ENCODE measurements at regions not wholly inside any gene's neighbourhood (a gene's known extent, or its start where the extent isn't known, plus 50 kb on each side); places are given as distances from the start of the nearest gene placed in this dataset.

GRCh38 chr3:117278424-117279190 lies 569.0 kb downstream of the TUSC7 start:
- TF ChIP-seq, protein P1, sequence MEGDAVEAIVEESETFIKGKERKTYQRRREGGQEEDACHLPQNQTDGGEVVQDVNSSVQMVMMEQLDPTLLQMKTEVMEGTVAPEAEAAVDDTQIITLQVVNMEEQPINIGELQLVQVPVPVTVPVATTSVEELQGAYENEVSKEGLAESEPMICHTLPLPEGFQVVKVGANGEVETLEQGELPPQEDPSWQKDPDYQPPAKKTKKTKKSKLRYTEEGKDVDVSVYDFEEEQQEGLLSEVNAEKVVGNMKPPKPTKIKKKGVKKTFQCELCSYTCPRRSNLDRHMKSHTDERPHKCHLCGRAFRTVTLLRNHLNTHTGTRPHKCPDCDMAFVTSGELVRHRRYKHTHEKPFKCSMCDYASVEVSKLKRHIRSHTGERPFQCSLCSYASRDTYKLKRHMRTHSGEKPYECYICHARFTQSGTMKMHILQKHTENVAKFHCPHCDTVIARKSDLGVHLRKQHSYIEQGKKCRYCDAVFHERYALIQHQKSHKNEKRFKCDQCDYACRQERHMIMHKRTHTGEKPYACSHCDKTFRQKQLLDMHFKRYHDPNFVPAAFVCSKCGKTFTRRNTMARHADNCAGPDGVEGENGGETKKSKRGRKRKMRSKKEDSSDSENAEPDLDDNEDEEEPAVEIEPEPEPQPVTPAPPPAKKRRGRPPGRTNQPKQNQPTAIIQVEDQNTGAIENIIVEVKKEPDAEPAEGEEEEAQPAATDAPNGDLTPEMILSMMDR (IDR thresholded peaks at IDR 0.05; ENCODE audit: insufficient read depth, low read depth, low read length), result no peak
- no peak overlapping the region for H3K4me3 ChIP-seq (ENCODE audit: low read depth, low read length)
- DNase-seq (ENCODE audit: low read depth), result no peak

GRCh38 chr3:117281371-117281770 lies 571.8 kb downstream of the TUSC7 start:
- TF ChIP-seq, protein P1 (IDR thresholded peaks at IDR 0.05; ENCODE audit: insufficient read depth, low read depth, low read length), result no peak
- no peak for DNase-seq (ENCODE audit: low read depth)
- no peak overlapping the region for H3K4me3 ChIP-seq (ENCODE audit: low read depth, low read length)

DNA sequence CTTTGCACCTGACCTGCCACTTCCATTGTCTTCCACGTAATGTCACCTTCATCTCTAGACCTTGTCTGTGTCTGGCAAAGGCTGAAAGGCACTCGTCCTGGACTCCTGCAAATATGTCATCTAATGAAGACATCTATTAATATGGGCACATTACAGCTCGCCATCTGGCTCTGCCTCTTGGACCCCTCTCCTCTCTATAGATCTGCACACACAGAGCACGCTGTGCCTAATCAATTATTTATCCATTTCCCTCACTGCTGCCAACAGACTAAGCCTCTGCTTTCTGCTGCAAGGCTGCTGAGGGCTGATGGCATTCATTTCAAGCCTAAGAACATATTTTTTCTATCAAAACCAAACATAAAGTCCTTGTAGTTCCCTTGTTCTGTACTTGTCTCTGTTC lies 573.0 kb downstream of the TUSC7 start:
- TF ChIP-seq, protein P1 (IDR thresholded peaks at IDR 0.05; ENCODE audit: insufficient read depth, low read depth, low read length), result no peak
- DNase-seq (ENCODE audit: low read depth), result no peak

GRCh38 chr3:117285737-117286136 lies 576.2 kb downstream of the TUSC7 start:
- no peak for DNase-seq (ENCODE audit: low read depth)
- no peak overlapping the region for H3K4me3 ChIP-seq (ENCODE audit: low read depth, low read length)
- TF ChIP-seq, protein P1 (IDR thresholded peaks at IDR 0.05; ENCODE audit: insufficient read depth, low read depth, low read length), result no peak

More for the DNA sequence above, 573.0 kb downstream of the TUSC7 start:
- H3K4me3 ChIP-seq (ENCODE audit: low read depth, low read length), result no peak overlapping the region

GRCh38 chr3:117286488-117286887 lies 576.9 kb downstream of the TUSC7 start:
- DNase-seq (ENCODE audit: low read depth), result no peak
- TF ChIP-seq, protein P1 (IDR thresholded peaks at IDR 0.05; ENCODE audit: insufficient read depth, low read depth, low read length), result no peak
- no peak overlapping the region for H3K4me3 ChIP-seq (ENCODE audit: low read depth, low read length)

- no peak overlapping the region for H3K4me3 ChIP-seq (ENCODE audit: low read depth, low read length)
- no peak for DNase-seq (ENCODE audit: low read depth)
- TF ChIP-seq, protein P1 (IDR thresholded peaks at IDR 0.05; ENCODE audit: insufficient read depth, low read depth, low read length), result no peak
Measured at GRCh38 chr3:117287602-117288001, 578.0 kb downstream of the TUSC7 start.

DNA sequence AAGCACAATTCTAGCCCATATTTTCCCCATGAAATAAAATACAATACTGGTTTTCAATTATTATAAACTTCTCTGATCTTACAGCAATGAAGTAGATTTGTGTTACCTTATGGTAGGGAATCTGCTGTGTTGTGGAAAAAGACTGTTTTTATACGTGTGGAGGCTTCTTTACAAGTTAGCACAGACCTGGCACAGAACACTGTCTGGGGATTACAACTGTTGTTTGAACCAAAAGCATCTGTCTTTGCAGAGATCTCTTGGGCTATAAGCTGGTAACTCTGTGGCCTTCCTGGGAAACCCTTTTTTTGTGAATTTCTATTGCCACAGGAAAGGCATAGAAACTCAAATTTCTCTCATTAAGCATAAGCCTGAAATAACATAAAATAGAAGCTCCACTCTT lies 581.9 kb downstream of the TUSC7 start:
- no peak overlapping the region for H3K4me3 ChIP-seq (ENCODE audit: low read depth, low read length)
- no peak for DNase-seq (ENCODE audit: low read depth)
- TF ChIP-seq, protein P1 (IDR thresholded peaks at IDR 0.05; ENCODE audit: insufficient read depth, low read depth, low read length), result no peak
